Thoracic aorta (tissue), 2 donors: ENCODE measurements at regions not wholly inside any gene's neighbourhood (a gene's known extent, or its start where the extent isn't known, plus 50 kb on each side); places are given as distances from the start of the nearest gene placed in this dataset.

ENCODE experiments used
- ATAC-seq: fragments of 150-250 bp; one replicate; pipeline ENCODE4 v1.8.0; 2017; ENCODE audit warnings: low read depth; ENCODE audit not compliant: insufficient number of reproducible peaks, low FRiP score
- DNase-seq: peaks from one replicate; pipeline ENCODE4 v3.0.0-alpha.2; 2020; ENCODE audit warnings: low spot score
- H3K27ac ChIP-seq, 2 donors: fragments of 200-600 bp; sonication (generic); 1 replicate in 1 of 2; 2 replicates in 1 of 2; pipeline ENCODE4 v1.5.1; 2016; ENCODE audit warnings: mild to moderate bottlenecking in 2 of 2, moderate library complexity in 2 of 2
- H3K27me3 ChIP-seq: fragments of 200-600 bp; sonication (generic); replicated peaks from 2 replicates; pipeline ENCODE4 v1.6.0; 2016; ENCODE audit warnings: mild to moderate bottlenecking; ENCODE audit not compliant: insufficient read depth
- H3K36me3 ChIP-seq: fragments of 200-600 bp; sonication (generic); one replicate; pipeline ENCODE4 v1.5.1; 2016
- H3K4me1 ChIP-seq, 2 donors: fragments of 200-600 bp; sonication (generic); 1 replicate in 1 of 2; 2 replicates in 1 of 2; pipeline versions ENCODE4 v1.5.1 to v1.6.0; 2016; ENCODE audit warnings: low read depth in 2 of 2, mild to moderate bottlenecking in 1 of 2; ENCODE audit not compliant: control insufficient read depth in 1 of 2
- H3K4me3 ChIP-seq: fragments of 200-600 bp; sonication (generic); 2 replicates; pipeline ENCODE4 v1.5.1; 2016; ENCODE audit warnings: mild to moderate bottlenecking
- H3K9me3 ChIP-seq: fragments of 200-600 bp; sonication (generic); 2 replicates; pipeline ENCODE4 v1.5.1; 2016
- TF ChIP-seq, protein P1 (sequence below): fragments of 200-600 bp; sonication (generic); IDR thresholded peaks from one replicate; pipeline ENCODE4 v1.5.1; 2019; ENCODE audit warnings: antibody characterized with exemption

GRCh38 chr5:72606525-72606924, 99.3 kb upstream of the ZNF366 start:
- TF ChIP-seq, protein P1, sequence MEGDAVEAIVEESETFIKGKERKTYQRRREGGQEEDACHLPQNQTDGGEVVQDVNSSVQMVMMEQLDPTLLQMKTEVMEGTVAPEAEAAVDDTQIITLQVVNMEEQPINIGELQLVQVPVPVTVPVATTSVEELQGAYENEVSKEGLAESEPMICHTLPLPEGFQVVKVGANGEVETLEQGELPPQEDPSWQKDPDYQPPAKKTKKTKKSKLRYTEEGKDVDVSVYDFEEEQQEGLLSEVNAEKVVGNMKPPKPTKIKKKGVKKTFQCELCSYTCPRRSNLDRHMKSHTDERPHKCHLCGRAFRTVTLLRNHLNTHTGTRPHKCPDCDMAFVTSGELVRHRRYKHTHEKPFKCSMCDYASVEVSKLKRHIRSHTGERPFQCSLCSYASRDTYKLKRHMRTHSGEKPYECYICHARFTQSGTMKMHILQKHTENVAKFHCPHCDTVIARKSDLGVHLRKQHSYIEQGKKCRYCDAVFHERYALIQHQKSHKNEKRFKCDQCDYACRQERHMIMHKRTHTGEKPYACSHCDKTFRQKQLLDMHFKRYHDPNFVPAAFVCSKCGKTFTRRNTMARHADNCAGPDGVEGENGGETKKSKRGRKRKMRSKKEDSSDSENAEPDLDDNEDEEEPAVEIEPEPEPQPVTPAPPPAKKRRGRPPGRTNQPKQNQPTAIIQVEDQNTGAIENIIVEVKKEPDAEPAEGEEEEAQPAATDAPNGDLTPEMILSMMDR = no peak
- Histone ChIP-seq H3K9me3 (no peaks in the 10 kb centered on the region), H3K4me1 (no peaks in the 10 kb centered on the region), H3K27me3 (no peaks in the 10 kb centered on the region), H3K27ac (no peak overlapping the region), H3K36me3 (no peaks in the 10 kb centered on the region), H3K4me3 (no peak overlapping the region)
- ATAC-seq (no peak), DNase-seq (no peak)

DNA sequence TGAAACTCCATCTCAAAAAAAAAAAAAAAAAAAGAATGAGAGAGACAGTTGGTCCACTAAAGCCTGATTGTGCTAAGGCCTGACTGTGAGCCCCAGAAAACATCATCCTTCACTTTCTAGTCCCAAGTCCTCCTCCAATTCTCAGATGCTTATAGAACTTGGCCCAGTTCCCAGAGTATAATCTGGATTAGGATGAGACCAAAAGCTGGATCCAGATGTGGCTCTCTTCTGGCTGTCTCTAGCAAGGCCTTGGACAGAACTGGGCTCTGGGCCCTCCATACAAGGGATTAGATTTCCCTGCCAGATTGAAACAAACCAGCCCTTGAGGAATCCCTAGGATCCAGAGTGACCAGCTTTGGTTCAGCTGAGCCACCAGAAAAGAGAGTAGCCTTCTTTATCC, 98.4 kb upstream of the ZNF366 start:
- no peak overlapping the region for H3K27ac ChIP-seq
- TF ChIP-seq, protein P1 = no peak
- H3K9me3 ChIP-seq = no peaks in the 10 kb centered on the region
- H3K4me3 ChIP-seq = no peak overlapping the region
- H3K27me3 ChIP-seq = no peaks in the 10 kb centered on the region
- DNase-seq = no peak
- no peak for ATAC-seq
- no peaks in the 10 kb centered on the region for H3K36me3 ChIP-seq
- H3K4me1 ChIP-seq = peaks cover 4 to 5% of the 10 kb centered on the region in 2 donors

DNA sequence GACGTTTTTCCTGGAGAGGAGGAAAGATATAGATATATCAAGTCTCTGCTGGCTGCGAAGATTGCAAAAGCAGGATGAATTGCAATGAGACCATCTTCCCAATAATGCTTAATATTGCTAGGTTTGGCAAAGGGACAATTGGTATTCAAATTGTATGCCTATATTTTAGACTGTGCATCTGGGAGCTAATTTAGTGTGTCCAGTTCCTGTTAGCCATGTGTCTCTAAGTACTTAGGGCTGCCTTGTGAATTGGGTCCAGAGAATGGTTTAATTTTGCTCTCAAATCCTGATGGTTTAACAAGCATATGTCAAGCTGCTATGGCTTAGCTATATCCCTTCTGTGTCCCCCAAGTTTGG, 97.6 kb upstream of the ZNF366 start:
- H3K27me3 ChIP-seq = no peaks in the 10 kb centered on the region
- no peak for DNase-seq

DNA sequence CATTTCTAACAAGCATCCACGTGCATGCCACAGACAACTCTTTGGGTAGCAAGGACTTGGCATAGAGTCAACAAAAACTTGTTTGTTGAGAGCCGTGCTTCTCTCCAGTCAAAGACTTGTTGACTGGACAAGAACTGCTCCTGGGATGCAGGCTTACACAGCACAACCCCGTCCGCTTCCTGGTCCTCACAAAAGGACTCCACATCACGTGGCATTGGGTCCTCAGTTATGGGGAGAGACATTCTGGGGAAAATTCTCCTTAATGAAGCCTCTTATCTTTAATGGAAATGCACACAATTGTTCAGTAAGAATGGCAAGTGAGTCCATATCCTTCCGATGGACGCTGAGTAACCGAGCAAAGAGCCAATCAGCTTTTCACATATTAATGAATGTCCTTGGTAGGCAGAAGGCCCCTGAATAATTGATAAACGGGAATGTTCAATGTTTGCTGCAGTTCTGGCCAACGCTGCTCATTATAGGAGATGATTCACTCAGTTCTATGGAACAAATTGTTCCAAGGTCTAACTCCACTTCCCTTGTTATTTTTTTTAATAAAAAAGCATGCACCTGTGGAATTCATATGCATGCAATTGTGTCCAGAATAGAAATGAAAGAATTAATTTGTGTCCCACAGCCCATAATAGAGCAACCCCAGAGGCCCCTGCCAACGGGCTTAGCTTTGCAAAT, 97.0 kb upstream of the ZNF366 start:
- Histone ChIP-seq H3K27me3 (no peaks in the 10 kb centered on the region), H3K4me1 (peaks cover 11 to 18% of the 10 kb centered on the region in 2 donors), H3K9me3 (no peaks in the 10 kb centered on the region), H3K27ac (no peak overlapping the region), H3K4me3 (no peak overlapping the region), H3K36me3 (no peaks in the 10 kb centered on the region)
- DNase-seq = no peak
- TF ChIP-seq, protein P1 = no peak
- ATAC-seq = peak; percentile 25

More for the DNA sequence above, 97.6 kb upstream of the ZNF366 start:
- peaks cover 8 to 12% of the 10 kb centered on the region in 2 donors for H3K4me1 ChIP-seq
- TF ChIP-seq, protein P1 = no peak
- H3K4me3 ChIP-seq = no peak overlapping the region
- H3K27ac ChIP-seq = no peak overlapping the region
- H3K36me3 ChIP-seq = no peaks in the 10 kb centered on the region
- ATAC-seq = no peak
- H3K9me3 ChIP-seq = no peaks in the 10 kb centered on the region

DNA sequence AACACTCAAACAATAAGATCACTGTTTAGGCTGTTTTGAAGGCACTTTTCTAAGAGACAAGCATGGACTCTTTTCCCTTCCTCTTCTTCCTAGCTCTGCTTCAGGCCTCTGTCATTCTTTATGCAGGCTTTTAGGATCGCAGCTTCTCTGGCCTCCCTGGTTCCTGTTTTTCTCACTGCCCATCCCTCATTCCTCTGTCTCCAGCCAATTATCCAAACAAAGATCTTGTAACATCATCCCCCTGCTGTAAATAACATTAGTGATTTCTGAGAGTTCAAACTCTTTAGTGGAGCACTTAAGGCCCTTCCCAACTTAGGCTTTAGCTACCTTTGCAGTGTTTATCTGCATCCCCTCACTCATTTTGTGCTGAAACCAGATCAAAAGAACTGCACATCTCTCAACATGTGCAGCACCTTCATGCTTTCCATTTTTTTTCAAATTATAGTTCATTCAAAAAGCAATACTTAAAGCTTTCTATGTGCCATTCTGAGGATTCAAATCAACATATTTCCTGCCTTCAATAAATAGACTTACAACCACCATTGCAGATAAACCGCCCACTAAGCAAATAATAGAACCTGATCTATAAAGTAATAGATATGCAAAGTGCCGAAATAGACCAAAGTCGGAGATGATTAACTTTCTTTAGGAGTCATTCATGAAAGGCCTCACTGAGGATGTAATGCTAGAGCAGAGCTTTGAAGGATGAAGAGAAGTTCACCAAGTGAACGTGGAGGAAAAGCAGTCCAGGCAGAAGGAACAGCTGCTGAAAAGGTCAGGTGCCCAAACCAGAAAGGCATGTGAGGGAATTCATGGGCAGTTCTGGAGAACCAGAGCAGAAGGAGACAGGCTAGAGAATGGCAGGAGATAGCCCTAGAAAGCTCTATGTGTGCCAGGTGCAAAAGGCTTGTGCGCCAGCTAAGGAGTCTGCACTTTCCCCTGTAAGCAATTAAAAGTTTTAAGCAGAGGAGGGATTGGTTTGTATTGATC, 95.8 kb upstream of the ZNF366 start:
- H3K27ac ChIP-seq = no peak overlapping the region
- no peak for ATAC-seq
- TF ChIP-seq, protein P1 = no peak

More for the DNA sequence above, 95.8 kb upstream of the ZNF366 start:
- H3K9me3 ChIP-seq = no peaks in the 10 kb centered on the region
- H3K27me3 ChIP-seq = no peaks in the 10 kb centered on the region
- no peaks in the 10 kb centered on the region for H3K36me3 ChIP-seq
- H3K4me1 ChIP-seq = peaks cover 16 to 27% of the 10 kb centered on the region in 2 donors
- H3K4me3 ChIP-seq = no peak overlapping the region
- no peak for DNase-seq
